HG03066 (cell line): ENCODE measurements at regions not wholly inside any gene's neighbourhood (a gene's known extent, or its start where the extent isn't known, plus 50 kb on each side); places are given as distances from the start of the nearest gene placed in this dataset.
A peak's percentile ranks its signal among the peaks of the same experiment; 100 is the strongest.

ENCODE experiments used
- ATAC-seq: cut with Tn5 transposase; IDR thresholded peaks from one replicate; pipeline ENCODE4 v1.9.1; 2021; ENCODE audit warnings: low read depth; ENCODE audit not compliant: unreplicated experiment

DNA sequence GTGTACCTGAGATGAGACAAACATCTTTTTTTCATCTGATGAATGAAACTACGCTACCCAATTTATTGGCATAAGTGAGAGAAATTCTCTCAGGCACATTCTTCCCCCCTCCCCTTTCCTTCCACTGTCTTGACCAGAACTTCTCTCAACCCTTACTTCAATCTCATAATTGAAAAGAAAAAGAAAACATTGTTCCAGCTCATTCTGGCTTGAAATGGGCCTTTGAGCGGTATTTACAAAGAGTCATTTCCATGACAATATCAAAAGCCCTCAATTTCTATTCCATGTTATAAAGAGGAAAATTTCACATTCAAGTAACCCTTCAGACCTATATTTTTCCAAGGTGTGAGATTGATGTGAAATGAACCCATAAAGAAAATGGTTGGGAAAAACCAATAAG, 145.9 kb downstream of the PCSK1 start:
- no peak for ATAC-seq

DNA sequence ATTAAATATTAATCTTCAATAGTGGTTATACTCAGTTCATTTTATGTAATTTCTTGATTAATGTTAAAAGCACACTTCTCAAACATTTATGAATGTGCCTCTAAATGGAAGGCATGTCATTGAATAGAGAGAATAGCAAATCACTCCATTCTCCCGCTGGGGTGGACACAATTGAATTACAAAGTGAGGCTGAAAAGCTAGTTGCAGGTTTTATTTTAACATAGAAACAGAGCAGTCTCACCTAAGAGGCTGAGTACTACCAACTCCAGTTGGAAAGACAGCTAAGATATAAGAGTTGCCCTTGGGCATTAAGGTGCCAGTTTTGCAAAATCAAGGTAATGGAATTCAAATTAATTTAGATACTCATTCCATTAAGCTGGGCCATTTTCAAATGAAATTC, 147.2 kb downstream of the PCSK1 start:
- no peak for ATAC-seq

DNA sequence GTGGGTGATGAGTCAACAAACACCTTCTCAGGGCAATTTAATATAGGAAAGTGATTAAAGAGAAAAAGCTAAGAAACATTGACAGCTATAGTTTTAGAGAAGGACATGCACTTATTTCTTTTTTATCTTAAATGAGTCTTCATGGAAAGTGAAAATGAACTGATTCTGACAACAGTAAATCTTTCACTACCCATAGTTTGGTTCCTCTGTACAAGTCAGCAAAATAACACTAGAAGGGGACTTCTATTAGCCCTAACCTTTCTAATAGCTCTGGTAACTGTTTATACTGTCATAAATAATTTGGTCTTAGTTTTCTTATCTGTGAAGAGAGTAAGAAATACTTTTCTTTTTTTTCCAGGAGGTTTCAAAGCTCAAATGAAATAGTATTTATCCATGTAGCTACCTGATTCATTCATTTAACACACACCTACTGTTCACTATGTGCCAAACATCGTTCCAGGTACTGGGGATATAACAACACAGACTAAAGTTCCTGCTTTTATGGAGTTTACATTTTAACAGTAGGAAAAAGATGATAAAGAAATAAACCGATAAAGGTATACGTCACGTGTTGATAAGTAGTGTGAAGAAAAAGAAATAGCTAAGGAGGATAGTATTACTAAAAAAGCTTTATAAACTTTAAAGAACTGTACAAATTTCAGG, 148.2 kb downstream of the PCSK1 start:
- ATAC-seq = no peak

DNA sequence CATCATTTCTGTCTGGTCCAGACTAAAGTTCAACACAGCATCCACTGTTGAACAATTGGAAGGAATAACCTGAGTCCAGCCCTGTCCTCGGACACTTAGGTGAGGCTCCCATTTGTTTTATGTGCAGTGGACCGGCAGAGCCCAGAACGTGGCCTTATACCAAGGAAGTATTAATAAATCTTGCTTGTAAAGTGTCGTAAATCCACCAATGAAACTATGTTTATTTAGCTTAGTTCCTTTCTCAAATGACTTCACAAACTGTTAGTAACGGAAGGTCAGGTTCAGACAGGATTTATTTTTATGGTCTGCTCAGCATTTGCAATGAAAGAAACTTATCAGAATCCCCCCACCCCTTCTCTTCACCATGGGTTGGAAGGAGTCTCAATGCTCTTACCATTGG, 149.5 kb downstream of the PCSK1 start:
- no peak for ATAC-seq

DNA sequence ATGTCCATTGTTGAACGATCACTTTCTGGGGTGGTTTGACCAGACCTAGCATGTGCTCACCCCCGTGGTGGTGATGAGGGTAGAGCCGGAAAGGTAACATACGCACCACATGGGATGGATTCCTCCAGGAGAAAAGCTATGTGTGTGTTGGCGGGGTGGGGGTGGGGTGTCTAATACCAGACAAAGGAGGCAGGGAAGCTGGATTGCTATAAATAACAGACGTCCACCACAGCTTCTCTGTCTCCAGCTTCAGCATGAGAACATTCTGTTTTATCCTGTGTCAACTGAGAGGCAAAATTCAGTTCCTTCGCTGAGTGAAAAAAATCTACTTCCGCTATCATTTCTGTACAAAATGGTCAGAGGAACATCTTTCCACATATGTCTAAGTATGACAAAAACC, 151.0 kb downstream of the PCSK1 start:
- ATAC-seq = no peak

DNA sequence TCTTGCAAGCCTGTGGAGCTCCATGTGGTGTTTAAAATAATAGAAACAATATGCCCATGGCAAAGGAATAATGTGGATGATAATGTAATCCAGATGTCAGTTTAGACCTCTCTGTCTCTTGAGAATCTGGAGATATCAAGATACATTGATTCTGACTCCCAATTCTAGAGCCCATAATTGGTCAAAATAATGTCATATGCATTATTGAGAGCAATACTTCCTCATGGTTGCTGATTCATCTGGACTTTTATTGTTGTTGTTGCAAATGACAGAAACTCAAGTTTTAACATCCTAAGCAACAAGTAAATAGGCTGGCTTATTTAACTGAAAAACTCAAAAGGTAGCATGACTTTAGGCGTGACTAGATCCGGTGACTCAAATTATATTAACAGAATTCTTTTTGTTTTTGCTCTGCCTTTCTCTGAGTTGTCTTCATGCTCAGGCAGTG, 152.1 kb downstream of the PCSK1 start:
- ATAC-seq = no peak

DNA sequence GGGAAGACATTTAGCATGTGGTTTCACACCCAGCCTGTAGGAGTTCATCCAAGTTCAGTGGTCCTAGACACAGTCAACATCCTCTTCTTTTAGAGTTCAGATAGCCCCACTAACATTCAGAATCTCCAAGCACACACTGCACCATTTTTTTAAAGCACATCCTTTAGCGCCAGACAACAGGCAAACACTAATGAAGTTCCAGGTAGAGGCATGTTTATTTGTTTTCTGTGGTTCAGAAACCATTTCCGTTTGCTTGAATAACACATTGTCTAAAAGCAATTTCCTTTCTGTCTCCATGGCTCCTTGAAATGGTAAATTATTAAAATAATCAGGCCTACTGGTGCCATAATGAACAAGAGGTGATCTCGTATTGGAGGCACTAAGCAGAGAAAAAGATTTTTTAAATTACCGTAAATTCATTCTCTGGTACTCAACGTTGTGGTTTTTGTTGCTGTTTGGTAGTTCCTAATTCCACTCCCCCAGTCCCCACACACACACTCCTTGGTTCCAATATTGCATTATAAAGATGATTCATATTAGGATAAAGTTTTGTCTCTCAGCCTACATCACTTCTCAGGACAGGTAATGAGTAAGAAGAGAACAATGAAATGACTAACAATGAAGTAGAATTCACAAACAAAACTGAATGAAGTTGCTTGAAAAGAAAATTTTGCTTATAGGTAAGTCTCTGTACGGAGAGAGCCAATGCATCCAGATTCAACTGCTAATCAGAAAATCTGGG, 153.1 kb downstream of the PCSK1 start:
- ATAC-seq = peak; percentile 78

DNA sequence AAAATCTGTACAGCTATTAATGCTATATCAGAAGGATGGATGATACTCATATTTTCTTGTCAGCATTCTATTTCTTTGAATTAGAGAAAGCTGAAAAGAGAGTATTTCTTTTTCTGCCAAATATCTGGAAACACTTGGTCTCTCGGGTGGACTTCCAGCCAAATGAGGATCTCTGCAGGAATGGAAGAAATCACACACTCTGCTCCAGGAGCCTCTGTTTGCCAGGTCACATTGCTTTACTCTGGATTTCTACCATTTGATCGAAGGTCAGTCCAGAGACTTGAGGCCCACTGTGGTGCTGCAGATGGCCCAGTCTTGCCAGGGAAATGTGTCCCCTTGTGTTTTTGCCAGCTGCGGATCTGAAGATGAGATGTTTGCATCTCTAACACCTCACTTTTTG, 154.1 kb downstream of the PCSK1 start:
- no peak for ATAC-seq

DNA sequence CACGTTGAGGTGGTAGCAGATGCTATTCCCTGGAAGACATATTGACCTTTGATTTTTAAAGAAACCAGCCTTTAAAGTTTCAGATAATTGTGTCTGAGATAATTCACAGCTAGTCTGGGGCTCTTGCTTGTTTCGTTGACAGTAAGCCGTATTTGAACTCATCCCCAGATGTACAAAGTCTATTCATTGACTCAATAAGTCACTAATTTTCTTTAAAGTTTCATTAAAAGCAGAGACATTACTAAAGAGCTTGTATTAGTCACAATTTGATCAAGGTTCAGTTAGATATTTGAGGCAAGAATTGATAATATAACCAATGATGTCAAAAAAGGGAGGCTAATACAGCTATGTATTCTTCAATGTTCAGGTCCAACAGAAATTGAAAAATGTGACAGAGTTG, 158.0 kb downstream of the PCSK1 start:
- ATAC-seq = no peak

DNA sequence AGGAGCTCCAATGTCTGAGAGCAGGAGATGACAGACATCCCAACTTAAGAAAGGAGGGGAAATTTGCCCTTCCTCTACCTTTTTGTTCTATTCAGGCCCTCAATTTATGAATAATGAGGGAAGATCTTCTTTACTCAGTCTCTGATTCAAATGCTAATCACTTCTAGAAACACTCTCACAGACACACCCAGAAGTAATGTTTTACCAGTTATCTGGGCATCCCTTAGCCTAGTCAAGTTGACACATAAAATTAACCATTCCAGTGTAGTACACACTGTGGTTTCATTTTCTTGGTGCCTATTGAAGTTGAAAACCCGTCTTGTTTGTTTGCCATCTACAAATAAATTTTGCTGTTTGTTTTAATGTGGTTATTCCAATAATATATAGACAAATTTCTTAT, 167.6 kb downstream of the PCSK1 start:
- no peak for ATAC-seq

DNA sequence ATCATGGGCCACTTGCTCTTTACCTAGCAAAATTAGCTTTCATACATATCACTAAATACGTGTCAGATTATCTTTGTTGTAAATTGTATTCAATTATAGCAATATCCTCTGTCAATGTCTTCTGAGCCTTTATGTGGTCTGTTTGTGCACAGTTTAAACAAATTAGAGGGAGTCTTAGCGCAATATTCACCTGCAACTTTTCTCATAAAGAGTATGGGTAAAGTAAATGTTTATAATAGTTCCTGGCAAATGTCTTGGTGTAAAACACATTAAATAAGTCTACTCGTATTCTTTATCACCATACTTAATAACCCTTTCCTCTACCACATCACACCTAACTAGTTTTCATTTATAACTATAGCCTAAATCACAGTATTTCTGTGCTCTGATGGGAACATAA, 169.0 kb downstream of the PCSK1 start:
- ATAC-seq = no peak

DNA sequence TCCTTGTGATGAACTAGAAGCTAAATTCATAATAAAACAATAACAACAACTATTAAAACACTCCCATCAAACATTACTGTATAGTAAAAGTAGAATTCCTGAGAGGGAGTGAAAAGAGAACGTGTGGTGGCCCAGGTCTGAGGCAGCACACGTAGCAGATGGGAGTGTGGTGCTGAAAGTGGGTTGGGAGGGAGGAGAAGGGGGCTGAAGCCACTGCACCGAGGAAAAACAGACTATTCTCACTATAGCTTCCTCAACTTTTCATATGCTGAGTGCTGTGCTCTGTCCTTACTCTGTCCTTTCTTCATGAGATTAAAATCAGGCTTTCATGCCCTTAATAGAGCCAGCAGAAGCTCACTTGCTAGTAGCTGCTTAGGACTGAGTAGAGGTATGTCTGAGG, 170.9 kb downstream of the PCSK1 start:
- ATAC-seq = no peak

DNA sequence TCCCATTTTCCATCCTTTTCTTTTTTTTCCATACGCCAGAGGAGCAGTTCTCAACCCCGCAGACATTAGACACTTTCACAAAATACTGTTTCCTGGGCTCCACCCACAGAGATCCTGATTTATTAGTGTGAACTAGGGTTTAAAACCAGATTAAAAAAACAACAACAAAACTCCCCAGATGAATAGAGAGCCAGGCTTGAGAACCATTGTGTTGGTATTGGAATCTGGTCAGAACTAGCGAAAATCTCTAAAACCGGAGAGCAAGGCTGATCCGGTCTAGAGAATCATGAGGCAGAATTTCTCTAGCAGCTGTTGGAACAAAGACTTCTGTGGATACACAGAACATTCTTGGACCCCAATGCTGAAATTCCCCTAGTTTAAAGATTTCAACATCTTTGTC, 173.0 kb downstream of the PCSK1 start:
- ATAC-seq = no peak

DNA sequence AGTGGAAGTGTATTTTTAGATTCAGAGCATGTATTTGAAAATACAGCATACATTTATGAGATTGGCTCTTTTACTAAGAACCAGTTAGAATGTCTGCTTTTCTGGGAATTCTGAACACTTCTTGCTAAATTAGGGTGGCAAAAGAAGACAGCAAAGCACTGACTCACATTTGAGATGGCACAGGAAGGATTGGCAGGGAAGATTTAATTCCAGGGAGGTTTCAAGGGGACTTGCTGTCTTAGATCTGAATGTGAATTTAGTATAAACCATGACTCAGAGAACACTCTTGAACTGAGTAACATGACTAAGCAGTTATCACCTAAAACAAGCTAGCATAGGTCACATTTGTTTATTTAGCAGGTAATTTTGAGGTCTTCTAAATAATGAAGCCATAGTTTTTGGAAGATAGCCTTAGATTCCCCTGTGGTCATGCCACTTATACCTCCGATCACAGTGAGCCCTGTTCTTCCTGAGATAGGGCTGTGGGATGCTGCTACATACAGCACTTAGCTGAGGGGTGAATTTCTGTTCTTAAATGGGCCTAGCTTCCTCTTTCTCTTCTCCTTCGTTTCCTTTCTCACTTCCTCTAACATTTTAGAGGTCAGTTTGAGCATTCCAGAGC, 173.8 kb downstream of the PCSK1 start:
- peak; percentile 64 for ATAC-seq

DNA sequence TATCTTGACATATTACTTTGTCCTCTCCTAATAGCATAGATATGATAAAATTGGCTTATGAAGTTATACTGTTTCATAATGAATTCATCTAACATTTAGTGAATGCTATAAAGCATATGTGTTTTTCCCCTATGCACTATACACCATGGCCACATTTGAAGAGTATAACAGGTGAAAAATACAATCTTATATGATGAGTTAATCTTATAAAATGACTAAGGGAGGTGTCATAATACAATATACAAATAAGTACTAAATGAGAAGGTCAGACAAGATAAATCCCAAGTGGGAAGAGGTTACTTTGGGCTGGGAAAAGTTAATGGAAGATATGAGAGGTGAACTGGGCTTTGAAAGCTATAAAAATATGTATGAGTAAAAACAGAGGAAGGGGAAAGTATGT, 174.4 kb downstream of the PCSK1 start:
- no peak for ATAC-seq

DNA sequence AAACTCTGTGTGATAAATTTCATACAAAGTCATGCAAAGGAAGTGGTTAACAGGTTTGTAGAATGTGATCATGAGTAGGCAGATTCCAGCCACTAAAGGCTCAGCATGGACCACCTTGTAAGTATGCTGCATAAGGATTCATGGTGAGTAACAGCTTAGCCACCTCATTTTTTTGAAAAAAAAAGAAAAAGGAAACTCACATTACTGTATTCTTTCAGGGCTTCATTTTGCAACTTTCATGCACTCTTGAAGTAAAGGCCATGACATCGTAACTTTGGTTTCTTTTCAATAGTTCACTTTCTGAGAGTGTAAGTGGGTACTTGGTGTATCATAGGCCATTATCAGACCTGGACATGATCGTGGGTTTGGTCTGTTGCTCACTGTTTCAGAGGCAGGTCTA, 175.1 kb downstream of the PCSK1 start:
- ATAC-seq = no peak

DNA sequence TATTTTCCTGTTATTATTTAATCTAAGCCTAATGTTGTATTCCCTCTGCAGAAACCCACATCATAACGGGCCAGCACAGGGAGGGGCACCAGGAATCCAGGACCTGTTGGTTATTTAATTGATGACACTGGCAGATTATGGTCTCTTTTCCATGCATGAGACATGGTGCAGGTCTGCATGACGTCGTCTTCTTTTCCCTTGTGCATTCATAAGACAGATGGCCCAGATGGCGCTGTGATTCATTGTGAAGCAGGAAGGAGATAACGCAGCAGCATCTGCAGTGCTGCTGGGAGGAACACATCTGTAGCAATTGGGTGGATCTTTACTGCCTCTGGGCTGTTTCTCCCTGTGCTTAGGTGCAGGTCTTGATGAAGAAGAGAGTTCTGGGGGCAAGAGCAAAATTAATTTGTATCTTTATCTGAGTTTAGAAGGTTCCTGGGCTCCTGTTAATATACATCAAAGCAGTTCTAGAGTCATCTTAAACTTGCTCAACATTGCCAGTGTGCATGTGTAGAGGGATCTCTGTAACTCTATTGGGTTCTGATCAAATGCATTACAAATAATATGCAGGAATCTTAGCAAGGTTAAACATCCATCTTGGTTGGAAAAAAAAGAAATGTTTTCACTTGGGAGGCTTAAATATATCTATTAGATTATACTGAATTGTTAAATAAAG, 176.1 kb downstream of the PCSK1 start:
- no peak for ATAC-seq

DNA sequence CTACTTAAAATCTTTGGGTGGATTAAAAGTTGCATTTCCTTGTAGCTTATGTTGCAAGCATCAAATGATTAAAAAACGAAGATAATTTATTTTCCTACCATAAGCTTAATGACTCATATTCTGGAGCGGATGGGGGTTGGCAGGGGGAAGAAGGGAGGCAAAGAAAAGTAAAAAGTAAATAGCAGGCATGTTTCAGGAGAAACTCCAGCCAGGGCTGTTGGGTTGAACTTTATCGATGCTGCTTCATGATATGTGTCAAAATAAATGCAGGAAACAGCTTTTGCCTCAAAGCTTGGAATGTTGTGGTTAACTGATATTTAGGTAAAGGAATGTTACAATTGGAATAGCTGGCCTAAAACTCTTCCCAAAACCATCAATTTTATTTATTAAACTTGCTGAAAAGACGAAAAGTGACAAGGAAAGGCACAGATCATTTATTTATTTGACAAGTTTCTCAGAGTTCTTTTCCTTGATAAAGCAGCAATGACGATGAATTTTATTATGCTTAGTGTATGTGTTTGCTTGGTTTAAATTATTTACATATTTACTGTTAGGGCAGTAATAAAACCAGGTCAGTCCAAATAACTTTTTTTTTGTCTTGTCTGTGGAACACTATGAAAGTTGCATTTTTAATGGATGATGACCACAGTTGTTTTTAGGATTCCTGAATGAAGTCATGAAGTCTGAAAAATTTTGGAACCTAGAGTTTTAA, 177.9 kb downstream of the PCSK1 start:
- no peak for ATAC-seq

DNA sequence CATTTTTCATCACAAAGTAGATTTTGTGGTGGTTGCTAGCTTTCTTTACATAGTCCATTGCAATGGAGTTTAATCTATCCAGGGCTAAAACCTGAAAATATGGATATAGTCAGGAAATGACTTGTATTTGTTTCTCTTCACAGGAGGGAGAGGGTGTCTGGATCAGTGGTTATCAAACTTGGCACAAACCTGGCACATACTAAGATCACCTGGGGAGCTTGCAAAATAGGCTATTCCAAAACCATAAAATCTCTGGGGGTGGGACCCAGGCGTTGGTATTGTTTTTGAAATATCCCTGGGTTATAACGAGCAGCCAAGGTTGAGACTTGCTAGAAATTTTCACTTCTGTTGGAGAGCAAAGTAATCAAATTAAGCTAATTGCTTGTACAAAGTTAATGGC, 179.9 kb downstream of the PCSK1 start:
- ATAC-seq = no peak

DNA sequence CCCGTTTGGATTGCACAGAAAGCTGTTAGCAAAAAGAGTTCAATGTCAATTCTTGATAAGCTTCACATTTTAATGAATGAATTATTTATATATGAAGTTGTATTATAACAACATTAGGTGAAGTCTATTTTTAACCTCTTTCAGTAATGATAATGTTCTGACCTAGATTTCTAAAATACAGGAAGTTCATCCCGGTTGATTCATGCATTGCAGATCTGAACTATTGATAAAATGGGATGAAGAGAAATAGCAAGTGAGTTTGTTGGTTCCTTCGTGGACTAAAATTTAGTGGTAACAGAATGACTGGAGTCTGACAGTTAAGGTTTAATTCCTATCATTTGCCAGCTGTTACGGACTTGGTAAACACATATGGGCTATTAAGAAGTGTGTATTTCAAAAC, 180.5 kb downstream of the PCSK1 start:
- no peak for ATAC-seq

DNA sequence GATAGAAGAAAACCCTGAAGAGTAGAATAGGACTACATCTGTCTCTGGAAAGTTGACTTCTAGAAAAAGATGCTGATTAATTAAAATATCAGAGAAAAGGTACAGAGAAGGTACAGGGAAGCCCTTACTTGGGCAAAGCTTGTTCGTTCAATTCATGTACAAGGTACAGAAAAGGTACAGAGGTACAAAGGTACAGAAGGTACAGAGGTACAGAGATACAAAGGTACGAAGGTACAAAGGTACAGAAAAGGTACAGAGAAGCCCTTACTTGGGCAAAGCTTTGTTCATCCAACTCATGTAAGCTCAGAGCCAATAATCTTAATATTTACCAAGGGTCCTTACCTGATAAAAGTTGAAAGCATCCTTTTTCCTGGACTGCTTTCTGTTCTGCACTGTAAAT, 182.3 kb downstream of the PCSK1 start:
- ATAC-seq = no peak
